ENCODE measurements at regions not wholly inside any gene's neighbourhood (a gene's known extent, or its start where the extent isn't known, plus 50 kb on each side); places are given as distances from the start of the nearest gene placed in this dataset.

GRCh38 chr14:29489911-29490425, 437.7 kb downstream of the PRKD1 start:
- no peak for DNase-seq (ENCODE audit: extremely low spot score)
- no peak for TF ChIP-seq CTCF (IDR thresholded peaks at IDR 0.05; ENCODE audit: control extremely low read depth, extremely low read depth, low read depth, missing control alignments)
- POLR2A ChIA-PET, result no interaction called here
- CTCF ChIA-PET, result interaction anchor here (0.9 to 2.7 kb wide), 3 partner anchors 15 to 23 kb away, joined by 3 to 7 read pairs (median 3); no protein-coding TSS in a partner anchor

DNA sequence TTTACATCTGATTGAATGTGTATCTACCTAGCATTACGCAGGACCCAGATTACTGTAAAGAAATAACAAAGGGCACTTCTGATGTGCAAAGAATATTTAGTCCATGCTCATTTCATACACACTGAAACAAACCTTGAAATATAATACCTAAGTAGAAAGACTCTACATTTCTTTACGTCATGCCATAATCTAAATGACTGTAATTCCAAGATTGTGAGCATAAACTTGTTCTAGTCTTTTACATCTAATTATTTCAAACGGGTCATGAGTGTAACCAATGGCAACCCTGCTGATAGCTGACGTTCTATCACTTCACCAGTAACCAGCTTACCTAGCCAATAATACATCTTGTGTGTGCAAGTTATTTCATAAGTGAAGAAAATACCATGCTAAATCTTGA, 433.8 kb downstream of the PRKD1 start:
- DNase-seq (ENCODE audit: extremely low spot score), result no peak
- ChIA-PET CTCF (no interaction called here), POLR2A (no interaction called here)

DNA sequence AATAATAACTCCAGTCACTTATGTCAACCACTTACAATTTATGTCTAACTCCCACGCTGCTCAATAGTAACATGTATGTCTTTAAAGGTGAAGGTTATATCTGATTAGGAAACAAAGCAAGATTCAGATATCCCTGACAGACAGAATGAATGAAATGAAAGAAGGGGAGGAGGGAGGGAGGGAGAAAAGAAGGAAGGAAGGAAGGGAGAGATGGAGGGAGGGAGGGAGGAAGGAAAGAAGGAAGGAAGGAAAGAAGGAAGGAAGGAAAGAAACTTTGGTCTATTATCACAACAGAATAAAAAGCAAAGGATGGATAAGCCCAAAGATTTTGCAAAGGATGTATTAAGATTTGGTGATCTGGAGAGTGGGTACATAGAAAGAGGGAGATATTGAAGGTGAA, 433.3 kb downstream of the PRKD1 start:
- no peak for TF ChIP-seq CTCF (IDR thresholded peaks at IDR 0.05; ENCODE audit: control extremely low read depth, extremely low read depth, low read depth, missing control alignments)
- DNase-seq (ENCODE audit: extremely low spot score), result no peak
- CTCF ChIA-PET, result no interaction called here
- POLR2A ChIA-PET, result no interaction called here

More for the DNA sequence above, 433.8 kb downstream of the PRKD1 start:
- no peak for TF ChIP-seq CTCF (IDR thresholded peaks at IDR 0.05; ENCODE audit: control extremely low read depth, extremely low read depth, low read depth, missing control alignments)

- ChIA-PET POLR2A (no interaction called here), CTCF (no interaction called here)
- no peak for TF ChIP-seq CTCF (IDR thresholded peaks at IDR 0.05; ENCODE audit: control extremely low read depth, extremely low read depth, low read depth, missing control alignments)
- no peak for DNase-seq (ENCODE audit: extremely low spot score)
Measured at GRCh38 chr14:29503903-29504302, 423.7 kb downstream of the PRKD1 start.

DNA sequence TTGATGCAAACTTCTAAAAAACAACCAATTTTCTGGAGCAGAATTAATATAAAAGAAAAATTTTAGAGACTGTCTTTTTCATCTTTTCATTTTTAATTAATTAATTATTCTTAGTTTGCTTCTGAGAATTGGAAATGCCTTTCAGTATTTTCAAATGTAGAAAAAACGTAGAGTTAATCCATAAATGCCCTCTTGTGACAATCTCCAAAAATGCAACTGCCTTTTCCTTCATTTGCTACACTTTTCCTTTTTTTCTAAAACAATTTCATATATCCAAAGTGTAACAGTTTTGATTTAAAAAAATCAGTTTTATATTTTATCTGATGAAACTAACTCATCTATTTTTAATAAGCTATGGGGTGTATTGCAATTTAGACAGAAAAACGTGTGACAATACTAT, 409.3 kb downstream of the PRKD1 start:
- POLR2A ChIA-PET, result no interaction called here
- TF ChIP-seq CTCF (IDR thresholded peaks at IDR 0.05; ENCODE audit: control extremely low read depth, extremely low read depth, low read depth, missing control alignments), result no peak
- CTCF ChIA-PET, result no interaction called here
- DNase-seq (ENCODE audit: extremely low spot score), result no peak

DNA sequence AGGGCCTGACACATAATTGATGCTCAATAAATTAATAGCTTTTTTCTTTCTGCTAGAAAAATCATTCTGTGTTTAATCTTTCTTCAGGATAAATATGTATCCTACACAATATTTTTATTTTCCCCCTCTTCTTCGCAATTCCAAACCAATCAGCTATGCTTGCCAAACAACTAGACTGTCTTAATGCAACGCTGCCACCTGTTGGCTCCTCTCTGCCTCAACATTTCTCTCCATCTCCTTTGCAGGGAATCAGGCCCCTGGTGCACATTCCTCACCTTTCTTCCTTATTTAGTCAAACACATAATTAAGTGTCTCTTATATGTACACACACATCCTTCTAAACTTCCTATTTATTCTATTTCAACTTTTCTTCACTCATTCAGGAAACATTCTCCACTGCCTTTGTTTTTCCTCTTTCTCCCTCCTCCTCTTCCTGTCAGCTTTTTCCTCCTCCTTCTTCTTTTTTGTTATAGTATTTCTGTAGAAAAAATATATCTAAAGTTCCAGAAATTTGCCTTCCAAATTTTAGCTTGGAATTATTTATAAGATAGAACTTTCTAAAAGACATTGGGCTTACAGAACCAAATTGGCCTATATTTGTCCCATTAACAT, 406.0 kb downstream of the PRKD1 start:
- no peak for DNase-seq (ENCODE audit: extremely low spot score)
- ChIA-PET CTCF (no interaction called here), POLR2A (no interaction called here)
- no peak for TF ChIP-seq CTCF (IDR thresholded peaks at IDR 0.05; ENCODE audit: control extremely low read depth, extremely low read depth, low read depth, missing control alignments)

Data from GM10248 (cell line).